GM12891 (cell line): ENCODE measurements at regions not wholly inside any gene's neighbourhood (a gene's known extent, or its start where the extent isn't known, plus 50 kb on each side); places are given as distances from the start of the nearest gene placed in this dataset.

ENCODE experiments used
- POLR2A ChIP-seq: IDR thresholded peaks from 2 replicates; pipeline ENCODE4 v1.6.1; 2011; ENCODE audit warnings: low read depth, low read length, control low read depth
- POLR2AphosphoS5 ChIP-seq: IDR thresholded peaks from 2 replicates; pipeline ENCODE4 v1.6.1; 2011; ENCODE audit warnings: low read depth, low read length, control low read depth

GRCh38 chr9:89718651-89719050 lies 113.8 kb downstream of the GADD45G start:
- TF ChIP-seq POLR2A (no peak), POLR2AphosphoS5 (no peak)
